ENCODE measurements at regions not wholly inside any gene's neighbourhood (a gene's known extent, or its start where the extent isn't known, plus 50 kb on each side); places are given as distances from the start of the nearest gene placed in this dataset.

DNA sequence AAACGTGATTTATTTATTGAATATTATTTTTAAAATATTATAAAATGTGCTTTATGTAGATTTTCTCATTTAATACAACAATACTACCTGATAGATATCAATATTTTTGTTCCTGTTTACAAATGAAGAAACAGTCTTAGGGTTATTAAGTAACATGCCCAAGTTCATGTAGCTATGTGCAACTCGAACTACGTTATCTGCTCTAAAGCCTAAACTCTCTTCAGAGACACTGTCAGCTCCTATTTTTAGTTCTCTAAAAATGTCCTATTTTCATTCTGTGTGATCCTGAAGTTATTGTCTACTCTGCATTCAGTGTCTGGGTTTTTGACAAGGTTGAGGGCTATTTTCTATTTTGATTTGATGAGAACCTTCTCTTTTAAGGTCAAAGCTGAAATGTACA is 550.1 kb upstream of the B3GALT2 start:
- DNase-seq: no peak

DNA sequence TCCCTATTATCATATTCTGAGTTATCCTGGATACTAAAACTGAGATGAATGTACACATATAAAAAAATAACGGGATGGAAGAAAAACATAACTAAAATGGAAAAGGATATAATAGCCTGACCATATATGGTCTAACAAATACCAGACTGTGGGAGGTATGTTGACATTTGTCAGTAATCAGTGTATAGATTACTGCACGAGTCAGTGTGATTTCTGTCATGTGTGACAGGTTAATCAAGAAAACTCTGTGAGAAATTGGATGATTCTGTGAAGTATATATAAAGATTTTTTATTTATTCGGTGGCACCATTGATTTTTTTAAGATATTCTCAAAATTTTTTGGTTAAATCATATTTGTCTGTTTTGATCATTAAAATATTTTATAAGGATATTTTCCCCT is 547.3 kb upstream of the B3GALT2 start:
- no peak for DNase-seq

DNA sequence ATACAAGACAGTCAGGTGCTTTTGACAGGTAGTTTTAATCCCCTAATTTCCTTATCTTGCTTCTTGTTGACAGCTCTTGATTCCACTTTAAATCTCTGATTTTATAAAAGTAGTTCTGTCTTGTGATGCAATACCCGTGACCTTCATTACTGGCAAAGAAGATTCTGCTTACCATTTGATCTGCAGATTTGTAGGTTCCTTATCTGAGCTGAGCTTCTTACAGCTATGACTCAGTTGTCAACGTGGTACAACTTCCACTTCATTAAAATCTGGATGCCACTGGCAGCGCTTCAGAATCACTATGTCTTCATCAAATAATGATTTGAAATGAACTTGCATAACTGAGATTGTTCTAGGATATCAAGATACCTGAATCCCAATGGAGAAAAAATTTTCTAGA is 543.6 kb upstream of the B3GALT2 start:
- no peak for DNase-seq

DNA sequence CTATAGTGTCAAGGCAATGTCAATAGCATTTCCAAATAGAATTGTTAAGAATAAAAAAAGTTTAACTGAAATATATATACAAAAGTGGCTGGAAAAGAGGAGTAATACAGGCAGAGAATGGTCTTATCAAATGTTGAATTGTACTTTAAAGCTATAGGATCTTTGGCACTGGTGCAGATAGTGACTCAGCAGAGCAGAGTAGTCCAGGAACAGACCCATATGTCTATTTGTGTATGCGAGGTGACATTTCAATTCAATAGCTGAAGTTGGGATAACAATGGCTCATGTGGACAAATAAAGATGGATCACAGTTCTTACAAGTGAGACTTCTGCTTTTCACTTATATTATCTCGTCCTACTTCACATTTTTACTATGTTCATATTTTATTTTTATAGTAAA is 543.0 kb upstream of the B3GALT2 start:
- no peak for DNase-seq

DNA sequence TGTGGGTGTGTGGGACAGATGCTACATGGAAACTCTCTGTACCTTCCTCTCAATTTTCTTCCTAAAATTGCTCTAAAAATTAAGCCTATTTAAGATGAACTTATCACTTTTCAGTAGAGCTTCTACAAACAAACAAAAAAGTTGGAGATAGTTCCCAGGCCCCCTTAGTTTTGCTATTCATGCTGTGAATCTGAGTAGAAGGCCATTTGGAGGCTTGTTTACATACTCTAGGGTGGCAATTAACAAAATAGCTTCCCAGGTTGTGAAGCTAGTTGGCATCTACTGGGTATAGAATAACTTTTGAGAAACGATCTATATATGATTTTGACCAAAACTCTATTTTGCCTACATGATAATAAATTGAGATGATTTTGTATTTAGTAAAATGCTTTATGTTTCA is 541.4 kb upstream of the B3GALT2 start:
- DNase-seq: no peak

DNA sequence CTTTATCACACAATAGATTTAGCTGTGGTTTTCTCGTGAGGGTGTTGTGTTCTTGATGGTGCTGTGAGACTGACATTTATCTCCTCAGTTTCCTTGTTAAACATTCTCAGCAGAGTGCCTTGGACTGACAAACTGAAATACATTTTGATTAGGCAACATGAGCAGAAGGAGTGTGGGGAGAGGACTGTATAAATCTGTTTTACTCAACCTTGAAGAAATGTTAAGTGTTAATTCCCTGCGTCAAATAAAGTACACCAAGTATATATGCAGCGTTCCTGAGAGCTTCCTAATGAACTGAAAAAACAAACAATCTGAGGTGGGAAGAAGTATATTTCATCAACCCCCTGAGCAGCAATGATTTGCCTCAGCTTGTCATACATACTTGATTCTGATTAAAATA is 540.3 kb upstream of the B3GALT2 start:
- DNase-seq: no peak

DNA sequence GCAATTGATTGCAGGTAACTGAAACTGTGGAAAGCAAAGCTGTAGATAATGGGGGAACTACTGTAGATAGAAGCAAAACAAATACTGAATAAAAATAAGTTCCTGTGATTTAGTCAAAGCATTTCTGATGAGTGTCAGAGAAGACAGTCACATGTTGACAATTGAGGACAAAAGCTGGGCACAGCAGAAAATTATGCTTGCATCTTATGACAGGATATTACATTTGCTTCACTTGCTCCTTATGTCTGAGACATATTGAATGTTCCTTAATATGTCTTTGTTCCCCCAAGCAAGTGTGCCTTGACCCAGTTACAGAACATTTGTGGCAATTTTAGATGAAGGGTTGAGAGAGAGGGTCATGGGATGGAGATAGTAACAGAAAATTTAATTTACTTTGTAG is 526.0 kb upstream of the B3GALT2 start:
- no peak for DNase-seq

DNA sequence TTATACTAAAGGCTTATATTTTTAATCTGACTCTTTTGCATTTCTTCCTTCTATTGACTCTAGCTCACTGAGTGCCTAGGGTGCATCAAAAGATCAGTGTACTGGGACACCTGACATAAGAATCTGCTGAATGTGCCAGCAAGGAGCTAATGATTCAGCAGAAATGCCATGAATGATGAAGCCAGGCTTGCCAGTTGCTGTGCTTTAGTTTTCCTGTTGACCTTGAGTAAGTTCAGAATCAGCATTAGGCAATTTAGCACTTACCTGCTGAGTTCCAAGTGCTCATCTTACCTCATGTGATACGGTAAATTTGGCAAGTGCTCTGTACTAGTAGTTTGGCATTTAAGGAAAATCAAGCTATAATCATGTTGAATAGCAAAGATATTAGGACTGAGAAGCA is 523.2 kb upstream of the B3GALT2 start:
- DNase-seq: no peak

DNA sequence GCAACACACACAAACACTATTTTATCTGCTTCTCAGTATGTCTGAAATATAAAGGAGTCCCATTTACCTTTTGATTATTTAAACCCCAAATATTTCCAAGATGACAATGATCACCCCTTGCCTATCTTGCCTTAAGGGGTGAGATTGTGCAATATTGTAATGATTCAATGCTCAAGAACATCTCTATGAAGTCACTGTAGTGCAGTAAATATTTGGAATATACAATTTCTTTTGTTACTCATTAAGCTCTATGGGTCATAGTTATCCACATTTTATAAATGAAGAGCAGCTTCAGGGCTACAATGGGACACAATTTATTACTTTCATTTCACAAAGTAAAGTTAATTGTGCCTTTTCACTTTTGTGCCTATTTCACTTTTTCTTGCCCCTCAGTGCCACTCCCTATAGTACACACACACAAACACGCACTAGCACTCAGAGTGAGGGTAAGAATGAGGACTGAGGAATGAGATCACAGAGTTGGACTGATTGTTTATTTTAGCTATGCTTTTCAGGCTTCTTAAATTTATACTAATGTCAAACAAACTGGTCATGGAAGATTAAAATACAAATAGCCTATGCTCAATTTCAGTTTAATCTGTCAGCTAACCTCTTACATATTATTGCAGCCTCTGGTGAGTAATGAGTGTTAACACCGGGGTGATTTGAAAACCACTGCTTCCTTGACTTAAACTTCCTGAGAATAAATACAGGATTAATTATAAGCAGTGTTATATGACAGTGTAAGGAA is 521.0 kb upstream of the B3GALT2 start:
- no peak for DNase-seq

DNA sequence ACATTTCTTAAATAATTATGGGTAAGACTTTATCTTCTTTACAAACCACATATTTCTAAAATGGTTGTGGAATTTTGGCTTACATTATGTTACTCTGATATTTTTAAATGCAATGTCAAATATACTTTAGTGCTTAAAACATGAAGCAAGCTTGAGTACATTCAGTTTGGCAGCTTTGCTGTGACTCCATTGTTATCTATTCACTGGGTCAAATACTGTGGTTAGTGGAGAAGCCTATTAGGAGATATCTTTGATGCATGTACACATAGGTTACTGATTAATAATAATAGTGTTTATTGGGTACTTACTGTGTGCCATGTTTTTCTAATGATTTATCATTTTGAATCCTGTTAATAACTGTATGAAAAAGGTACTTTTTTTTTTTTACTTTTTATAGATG is 520.4 kb upstream of the B3GALT2 start:
- DNase-seq: no peak

DNA sequence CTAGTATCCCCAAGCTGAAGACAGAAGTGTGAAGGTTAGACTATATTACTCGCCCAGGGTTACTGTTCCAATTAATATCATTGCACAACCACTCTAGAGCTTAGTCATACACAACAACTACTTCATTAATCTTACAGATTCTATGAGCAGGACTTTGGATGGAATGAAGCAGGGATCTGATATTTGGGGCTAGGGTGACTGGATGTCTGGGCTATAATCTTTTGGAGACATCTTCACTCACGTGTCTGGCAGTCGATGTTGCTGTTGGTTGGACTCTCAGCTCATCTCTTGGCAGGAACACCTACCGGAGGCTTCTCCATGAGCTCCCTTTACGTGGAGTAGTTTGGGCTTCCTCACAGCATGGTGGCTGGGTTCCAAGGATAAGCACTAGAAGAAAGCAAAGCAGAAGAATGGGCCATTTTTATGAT is 519.2 kb upstream of the B3GALT2 start:
- no peak for DNase-seq

DNA sequence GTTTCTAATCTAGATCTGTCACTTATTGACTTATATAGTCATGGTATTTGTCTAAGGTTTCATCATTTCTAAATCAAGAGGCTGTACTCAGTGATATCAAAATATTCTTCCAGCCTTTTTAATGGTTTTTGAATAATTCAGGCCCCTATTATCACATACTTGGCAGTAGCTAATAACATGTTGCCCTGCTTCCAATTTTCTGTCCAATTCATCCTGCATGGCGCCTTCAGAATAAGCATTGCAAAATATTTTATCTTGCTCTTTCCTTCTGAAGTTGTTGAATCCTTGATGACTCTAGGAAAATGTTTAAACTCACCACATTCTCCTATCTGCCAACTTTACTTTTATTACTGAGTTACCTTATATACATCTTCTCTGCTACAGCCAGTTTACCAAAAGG is 517.2 kb upstream of the B3GALT2 start:
- DNase-seq: no peak

DNA sequence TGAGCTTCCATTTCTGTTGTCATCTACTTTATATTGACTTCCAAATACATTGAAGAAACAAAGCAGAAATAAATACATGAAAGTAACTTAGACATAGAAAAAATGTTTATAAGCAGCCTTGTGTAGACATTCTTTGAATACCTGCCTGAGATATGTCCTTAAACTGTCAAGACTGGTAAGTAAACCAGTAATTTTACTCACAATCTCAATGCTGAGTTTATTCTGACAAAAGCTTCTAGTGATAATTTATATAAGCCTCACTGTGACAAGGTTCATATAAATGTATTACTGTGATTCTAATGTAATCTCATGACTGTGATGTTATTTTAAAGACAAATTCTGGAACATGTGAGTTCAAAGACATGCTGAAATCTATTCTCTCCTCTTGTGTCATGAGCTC is 516.7 kb upstream of the B3GALT2 start:
- DNase-seq: no peak

DNA sequence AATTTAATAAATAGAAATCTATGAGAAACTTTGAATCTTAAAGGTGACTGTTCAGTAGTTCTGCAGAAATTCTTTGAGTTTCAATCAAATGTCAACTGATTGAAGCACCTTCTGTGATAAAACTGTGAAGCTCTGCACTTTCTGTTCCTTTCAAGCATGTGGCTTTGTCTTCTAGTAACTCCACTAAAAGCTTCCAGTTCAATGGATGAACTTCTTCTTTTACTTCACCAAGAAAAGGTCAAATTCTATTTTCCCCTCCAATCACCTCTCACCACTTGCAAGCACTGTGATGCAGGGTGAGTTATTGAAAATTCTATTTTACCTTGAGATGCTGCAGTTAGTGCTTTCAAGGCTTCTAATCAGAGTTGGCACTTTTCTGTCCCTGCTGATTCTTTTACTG is 515.3 kb upstream of the B3GALT2 start:
- no peak for DNase-seq

DNA sequence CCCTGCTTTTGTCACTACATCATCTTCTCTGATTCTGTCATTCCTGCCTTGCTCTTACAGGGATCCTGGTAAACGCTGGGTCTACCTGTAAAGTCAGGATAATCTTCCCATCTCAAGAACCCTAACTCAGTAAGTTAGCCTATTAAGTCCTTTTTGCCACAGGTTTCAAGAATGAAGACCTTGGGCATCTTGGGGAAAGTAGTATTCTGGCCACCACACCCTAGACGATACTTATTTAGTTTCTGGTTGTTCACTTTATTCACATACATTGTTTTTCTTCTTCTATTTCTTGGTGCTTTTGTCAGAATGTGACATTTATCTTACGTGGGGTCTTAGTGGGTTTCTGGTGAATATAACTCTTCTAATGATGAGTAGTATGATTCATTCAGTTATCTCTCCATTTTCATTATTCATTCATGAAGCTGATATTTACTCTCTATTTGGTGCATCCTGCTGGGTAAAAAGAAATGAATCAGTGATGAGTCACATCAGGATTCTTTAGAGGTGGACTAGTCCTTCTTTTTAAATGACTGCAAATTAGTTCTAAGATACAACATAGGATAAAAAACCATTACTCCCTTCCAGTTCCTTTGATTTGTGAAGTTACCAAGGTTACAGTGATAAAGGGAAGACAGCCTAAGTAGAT is 514.4 kb upstream of the B3GALT2 start:
- DNase-seq: no peak

DNA sequence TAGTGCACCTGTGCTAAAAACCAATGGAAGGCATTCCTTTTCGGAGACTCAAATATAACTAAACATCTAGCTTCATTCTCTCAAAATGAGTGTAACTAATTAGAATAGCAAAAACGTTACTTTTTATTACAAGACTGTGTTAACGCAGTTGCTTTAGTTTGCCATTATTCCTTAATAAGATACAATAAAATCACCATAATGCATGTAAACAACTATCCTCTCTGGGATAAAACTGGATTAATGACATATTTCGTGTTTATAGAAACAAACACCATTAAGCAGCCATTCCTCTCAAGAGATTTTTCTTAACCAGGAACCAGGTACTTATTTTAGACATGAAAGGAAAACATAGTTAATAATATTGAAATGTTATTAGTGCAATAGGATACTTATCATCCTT is 512.8 kb upstream of the B3GALT2 start:
- no peak for DNase-seq

DNA sequence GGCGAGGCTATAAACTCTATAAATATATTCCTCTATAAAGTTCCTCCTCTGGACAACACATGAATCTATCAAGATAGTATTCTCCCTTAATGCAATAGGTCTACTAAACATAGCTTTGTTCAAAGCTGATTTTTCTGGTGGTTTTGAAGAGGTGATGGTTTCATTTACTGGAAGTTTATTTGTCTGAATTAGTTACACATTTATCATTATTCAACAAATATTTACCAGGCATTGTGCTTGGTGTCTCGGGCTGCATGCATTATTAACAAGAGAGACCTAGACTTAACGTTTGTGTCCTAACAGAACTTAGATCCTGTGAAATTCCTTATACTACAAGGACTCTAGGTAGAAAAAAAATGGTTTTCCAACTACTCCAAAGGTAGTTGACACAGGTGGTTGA is 511.4 kb upstream of the B3GALT2 start:
- DNase-seq: no peak

DNA sequence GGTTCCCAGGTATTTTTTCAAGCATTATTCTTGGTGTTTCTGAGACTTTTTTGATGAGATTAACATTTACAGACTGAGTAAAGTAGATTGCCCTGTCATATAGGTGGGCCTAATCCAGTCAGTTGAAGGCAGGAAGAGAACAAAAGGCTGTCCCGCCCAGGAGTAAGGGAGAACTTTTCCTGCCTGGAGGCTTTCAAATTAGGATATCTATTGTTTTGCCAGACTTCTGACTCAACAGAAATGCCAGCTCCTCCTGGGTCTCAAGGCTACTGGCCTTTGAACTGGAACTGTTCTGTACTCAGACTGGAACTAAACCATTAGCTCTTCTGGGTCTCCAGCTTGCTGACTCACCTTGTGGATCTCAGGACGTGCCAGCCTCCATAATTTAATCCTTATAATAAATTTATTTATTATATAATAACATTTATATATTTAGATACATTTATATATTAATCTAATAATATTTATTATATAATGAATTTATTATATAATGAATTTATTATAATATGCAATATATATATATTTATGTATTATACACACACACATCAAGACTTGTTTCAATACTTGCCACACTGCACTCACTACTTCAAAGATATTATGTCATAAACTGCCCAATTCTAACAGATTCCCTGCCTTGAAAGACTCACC is 510.8 kb upstream of the B3GALT2 start:
- DNase-seq: no peak

DNA sequence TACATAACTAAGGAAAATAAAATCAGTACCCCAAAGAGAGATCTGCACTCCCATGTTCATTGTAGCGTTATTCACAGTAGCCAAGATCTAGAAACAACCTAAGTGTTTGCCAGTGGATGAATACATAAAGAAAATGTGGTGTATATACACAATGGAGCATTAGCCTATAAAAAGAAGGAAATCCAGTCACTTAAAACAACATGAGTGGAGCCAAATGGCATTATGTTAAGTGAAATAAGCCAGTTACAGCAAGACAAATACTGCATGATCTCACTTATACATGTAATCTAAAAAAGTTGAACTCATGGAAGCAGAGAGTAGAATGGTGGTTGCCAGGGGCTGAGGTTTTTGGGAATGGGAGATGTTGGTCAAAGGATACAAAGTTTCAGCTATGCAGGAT is 508.3 kb upstream of the B3GALT2 start:
- DNase-seq: no peak

DNA sequence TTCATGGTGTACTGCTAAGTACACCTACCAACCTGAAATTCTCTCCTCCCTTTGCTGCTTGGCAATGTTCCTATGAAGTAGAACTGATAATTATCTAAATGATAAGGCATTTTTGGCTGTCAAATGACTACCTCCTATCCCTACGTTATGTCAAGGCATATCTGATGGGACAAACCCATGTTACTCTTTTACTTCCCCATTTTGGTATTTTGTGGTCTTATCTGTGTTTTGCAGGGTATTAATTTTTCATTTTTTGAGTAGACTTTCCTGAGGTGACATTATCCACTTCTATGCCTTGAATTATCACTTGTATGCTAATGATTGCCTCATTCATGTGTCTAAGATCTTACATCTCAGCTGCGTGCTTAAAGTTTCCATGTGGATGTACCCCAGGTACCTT is 499.6 kb upstream of the B3GALT2 start:
- DNase-seq: no peak

DNA sequence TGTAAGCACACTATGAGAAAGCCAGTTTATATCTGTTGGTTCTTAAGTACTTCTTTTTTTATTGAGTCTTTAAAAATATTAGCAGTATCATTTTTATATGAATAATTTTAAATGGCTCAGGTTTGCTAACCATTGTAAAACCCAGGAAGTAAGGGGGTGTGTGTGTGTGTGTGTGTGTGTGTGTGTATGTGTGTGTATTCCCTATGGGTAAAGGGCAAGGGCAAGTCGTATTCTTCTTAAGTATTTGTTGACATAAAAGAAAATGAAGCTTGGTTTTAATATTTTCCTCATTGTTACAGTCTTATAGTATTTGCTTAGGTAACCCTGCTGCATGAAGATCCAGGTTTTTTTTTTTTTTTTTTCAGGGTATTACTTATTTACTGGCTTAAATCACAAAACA is 495.0 kb upstream of the B3GALT2 start:
- DNase-seq: no peak

DNA sequence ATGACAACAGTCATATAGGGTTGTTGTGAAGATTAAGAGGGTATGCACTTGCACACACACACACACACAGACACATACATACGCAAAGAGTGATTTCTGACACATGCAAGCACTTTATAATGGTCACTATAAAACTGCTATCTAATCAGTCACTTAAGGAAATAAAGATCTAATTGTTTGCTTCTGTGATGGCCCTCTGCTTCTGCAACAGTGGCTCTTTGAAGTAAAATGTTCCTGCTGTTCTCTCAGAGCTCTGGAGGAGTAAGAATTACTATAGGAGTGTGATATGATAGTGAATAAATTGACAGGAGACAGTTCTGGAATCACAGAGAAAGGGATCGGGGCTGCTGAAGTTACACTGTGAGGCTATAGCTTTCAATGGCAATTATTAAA is 494.5 kb upstream of the B3GALT2 start:
- DNase-seq: no peak

DNA sequence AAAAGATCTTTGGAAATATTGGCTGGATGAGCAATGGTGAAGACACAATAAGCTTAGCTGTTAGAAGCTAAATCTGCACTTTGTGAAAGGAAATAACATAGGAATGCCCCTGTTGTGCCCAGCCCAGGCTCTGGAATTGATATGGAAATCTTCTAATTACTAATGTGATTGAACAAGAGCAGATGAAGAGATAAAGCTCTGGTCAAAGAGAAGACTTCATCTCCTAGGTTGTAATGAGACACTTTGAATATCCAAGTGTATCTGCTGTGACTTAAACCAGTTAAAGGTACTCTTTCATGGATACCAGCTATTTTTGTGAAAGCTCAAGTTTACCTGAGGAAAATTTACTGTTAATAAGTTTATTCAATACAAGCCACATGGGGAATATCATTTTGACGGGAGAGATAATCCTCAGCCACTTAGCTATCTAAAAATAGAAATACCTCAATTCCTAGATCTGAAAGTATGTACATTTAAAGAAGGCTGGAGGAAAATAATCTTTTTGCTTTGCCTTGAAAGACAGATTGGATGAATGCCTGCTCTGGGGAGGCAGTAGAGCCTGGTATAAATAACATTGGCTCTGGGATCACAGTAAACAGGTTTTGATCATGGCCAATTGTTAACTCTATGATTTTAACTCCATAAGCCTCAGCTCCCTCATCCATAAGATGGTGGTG is 494.0 kb upstream of the B3GALT2 start:
- no peak for DNase-seq

DNA sequence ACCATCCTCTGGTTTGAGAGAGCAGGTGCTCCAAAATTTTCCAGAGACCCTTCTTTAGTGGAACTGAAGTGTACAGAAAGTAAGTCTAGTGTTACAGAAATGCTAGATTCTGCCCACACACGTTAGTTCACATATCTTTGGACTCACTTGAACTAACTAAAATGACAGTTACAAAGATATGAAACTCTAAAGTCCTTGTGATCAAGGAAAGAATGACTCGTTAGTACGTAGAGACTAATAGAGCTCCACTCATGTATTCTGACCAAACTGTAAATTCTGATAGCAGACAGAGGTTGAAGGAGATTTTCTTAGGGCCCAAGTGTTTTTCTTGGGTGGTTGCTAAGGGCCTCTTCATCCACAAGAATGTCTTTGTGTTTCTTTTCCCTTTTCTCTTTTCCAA is 491.5 kb upstream of the B3GALT2 start:
- no peak for DNase-seq
